ENCODE measurements at regions not wholly inside any gene's neighbourhood (a gene's known extent, or its start where the extent isn't known, plus 50 kb on each side); places are given as distances from the start of the nearest gene placed in this dataset.

GRCh38 chr9:25206027-25206426, 472.2 kb downstream of the TUSC1 start:
- TF ChIP-seq GATA2 (IDR thresholded peaks at IDR 0.05; ENCODE audit: low read depth, low read length) (no peak), GATA3 (IDR thresholded peaks at IDR 0.05; ENCODE audit: low read depth, low read length) (no peak)

Measured in SH-SY5Y (cell line).